ENCODE measurements at regions not wholly inside any gene's neighbourhood (a gene's known extent, or its start where the extent isn't known, plus 50 kb on each side); places are given as distances from the start of the nearest gene placed in this dataset.
A peak's percentile ranks its signal among the peaks of the same experiment; 100 is the strongest.
"Not testable (repeated sequence)": the region's sequence is repeated elsewhere in the genome, so short reads cannot be mapped to it uniquely, and the experiment has no call there.

GRCh38 chr1:215407575-215407974 lies 159.5 kb upstream of the KCTD3 start:
- Histone ChIP-seq H3K27me3 (no peaks in the 10 kb centered on the region), H3K4me1 (peaks cover 0 to 6% (median 0%) of the 10 kb centered on the region in 9 donors), H3K4me3 (no peak overlapping the region), H3K27ac (peak overlapping the region in 3 of 10 donors; percentile 29 to 36 (median 35)), H3K36me3 (no peaks in the 10 kb centered on the region), H3K9me3 (no peaks in the 10 kb centered on the region)
- intact Hi-C loops (cut with DNase I): no loop called here
- ATAC-seq (no peak), DNase-seq (no peak)
- TF ChIP-seq, protein P1, sequence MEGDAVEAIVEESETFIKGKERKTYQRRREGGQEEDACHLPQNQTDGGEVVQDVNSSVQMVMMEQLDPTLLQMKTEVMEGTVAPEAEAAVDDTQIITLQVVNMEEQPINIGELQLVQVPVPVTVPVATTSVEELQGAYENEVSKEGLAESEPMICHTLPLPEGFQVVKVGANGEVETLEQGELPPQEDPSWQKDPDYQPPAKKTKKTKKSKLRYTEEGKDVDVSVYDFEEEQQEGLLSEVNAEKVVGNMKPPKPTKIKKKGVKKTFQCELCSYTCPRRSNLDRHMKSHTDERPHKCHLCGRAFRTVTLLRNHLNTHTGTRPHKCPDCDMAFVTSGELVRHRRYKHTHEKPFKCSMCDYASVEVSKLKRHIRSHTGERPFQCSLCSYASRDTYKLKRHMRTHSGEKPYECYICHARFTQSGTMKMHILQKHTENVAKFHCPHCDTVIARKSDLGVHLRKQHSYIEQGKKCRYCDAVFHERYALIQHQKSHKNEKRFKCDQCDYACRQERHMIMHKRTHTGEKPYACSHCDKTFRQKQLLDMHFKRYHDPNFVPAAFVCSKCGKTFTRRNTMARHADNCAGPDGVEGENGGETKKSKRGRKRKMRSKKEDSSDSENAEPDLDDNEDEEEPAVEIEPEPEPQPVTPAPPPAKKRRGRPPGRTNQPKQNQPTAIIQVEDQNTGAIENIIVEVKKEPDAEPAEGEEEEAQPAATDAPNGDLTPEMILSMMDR (IDR thresholded peaks at IDR 0.05): no peak
- WGBS, 2 donors: 36 to 40% methylated on average over 2 of the region's 2 CpGs

DNA sequence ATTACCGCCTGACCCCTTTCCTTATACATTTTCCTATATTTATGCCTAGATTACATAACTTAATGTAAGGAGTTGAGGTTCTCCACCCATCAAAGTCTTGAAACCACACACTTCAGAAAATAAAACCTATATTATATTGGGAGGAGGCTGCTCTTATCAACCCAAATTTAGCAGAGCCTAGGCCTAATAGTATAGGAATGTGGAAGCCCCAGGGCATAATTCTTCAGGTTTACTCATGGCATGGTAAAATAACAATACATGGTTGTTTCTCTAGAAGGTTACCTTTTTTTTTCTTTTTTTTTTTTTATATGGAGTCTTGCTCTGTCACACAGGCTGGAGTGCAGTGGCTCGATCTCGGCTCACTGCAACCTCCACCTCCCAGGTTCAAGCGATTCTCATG lies 157.6 kb upstream of the KCTD3 start:
- H3K4me1 ChIP-seq; H3K9me3 ChIP-seq; H3K27me3 ChIP-seq; intact Hi-C loops (cut with DNase I); DNase-seq; H3K36me3 ChIP-seq; H3K27ac ChIP-seq; H3K4me3 ChIP-seq; ATAC-seq: not testable (repeated sequence)
- 98 to 99% methylated on average over 4 of the region's 4 CpGs for WGBS, 2 donors

DNA sequence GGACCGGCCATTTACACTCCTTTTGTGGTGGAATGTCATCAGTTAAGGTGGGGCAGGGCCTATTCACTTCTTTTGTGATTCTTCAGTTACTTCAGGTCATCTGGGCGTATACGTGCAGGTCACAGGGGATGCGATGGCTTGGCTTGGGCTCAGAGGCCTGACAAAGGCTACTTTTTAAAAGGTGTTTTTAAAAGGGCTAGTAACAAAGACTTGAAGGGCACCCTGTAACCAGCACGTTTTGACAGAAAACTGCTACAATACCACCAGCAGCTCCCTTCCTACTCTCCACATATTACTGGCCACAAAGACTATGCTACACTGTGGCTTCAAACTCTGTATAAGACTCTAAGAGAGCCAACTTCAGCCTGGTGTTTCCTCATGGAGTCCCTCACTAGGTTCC lies 151.6 kb upstream of the KCTD3 start:
- H3K27me3 ChIP-seq; H3K9me3 ChIP-seq; intact Hi-C loops (cut with DNase I); DNase-seq; ATAC-seq; H3K36me3 ChIP-seq; H3K4me3 ChIP-seq; H3K27ac ChIP-seq: not testable (repeated sequence)
- peaks cover 0 to 13% (median 0%) of the 10 kb centered on the region in 9 donors for H3K4me1 ChIP-seq
- WGBS, 2 donors: 88 to 93% methylated on average over 4 to 5 of the region's 5 CpGs

DNA sequence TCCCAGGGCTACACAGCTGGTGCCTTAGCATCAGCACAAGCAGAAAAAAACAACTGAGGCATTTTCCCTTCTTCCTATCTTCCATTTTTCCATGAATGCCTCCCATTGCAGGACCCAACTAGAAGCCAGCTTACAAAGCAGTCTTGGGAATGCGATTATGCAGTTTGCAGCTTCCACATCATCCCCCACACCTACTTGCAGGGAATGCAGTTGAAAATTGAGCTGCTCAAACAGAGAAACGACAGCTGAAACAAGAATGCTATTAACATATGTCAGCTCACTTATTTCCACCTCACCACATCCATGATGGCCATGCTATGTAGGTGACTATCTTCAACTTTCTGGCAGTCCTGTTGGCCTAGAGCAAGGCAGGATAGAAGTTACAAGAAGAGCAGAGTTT lies 150.6 kb upstream of the KCTD3 start:
- Histone ChIP-seq H3K9me3 (no peaks in the 10 kb centered on the region), H3K27me3 (no peaks in the 10 kb centered on the region), H3K36me3 (no peaks in the 10 kb centered on the region), H3K27ac (no peak overlapping the region), H3K4me1 (peaks cover 0 to 13% (median 0%) of the 10 kb centered on the region in 9 donors), H3K4me3 (no peak overlapping the region)
- ATAC-seq: no peak
- 51 to 57% methylated on average over 2 of the region's 2 CpGs for WGBS, 2 donors
- DNase-seq: no peak
- intact Hi-C loops (cut with DNase I): no loop called here
- TF ChIP-seq, protein P1 (IDR thresholded peaks at IDR 0.05): no peak

DNA sequence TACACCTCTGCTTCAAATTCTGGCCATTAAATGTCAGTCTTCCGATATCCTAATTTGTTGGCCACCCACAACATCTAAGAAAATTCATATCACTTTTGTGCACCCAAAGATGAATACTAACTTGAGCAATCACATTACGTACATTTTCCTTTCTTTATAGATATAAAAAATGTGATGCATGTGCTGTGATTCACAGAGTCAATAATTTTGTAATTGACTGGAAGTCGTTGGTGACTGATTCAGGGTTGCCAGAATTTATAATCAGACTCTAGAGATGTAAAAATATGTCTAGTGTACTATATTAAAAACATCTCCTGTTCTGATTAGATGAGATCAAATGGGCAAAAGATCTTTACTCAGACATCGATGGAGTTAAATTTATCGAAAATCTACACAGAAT lies 150.0 kb upstream of the KCTD3 start:
- Histone ChIP-seq H3K4me1 (peaks cover 0 to 13% (median 0%) of the 10 kb centered on the region in 9 donors), H3K27ac (no peak overlapping the region), H3K36me3 (no peaks in the 10 kb centered on the region), H3K4me3 (no peak overlapping the region), H3K27me3 (no peaks in the 10 kb centered on the region), H3K9me3 (no peaks in the 10 kb centered on the region)
- ATAC-seq (no peak), DNase-seq (no peak)
- TF ChIP-seq, protein P1 (IDR thresholded peaks at IDR 0.05): no peak
- WGBS, 2 donors: 70 to 88% methylated on average over 5 of the region's 5 CpGs
- intact Hi-C loops (cut with DNase I): no loop called here

Data from heart right ventricle (tissue), 16 donors.